ENCODE measurements at regions not wholly inside any gene's neighbourhood (a gene's known extent, or its start where the extent isn't known, plus 50 kb on each side); places are given as distances from the start of the nearest gene placed in this dataset.

GRCh38 chr11:82676483-82677094 lies 57.1 kb downstream of the FAM181B start:
- Histone ChIP-seq H4K20me1 (no peaks in the 10 kb centered on the region), H3K36me3 (no peaks in the 10 kb centered on the region), H3K4me1 (peaks cover 0 to 18% (median 0%) of the 10 kb centered on the region in 10 experiments; a peak in 3 of 20 replicates), H3K9ac (no peak overlapping the region), H3K4me2 (no peak overlapping the region), H3K27me3 (no peaks in the 10 kb centered on the region), H3K27ac (no peak overlapping the region), H3K9me3 (replicated peaks in 1 of 11) (peaks cover 0 to 6% (median 3%) of the 10 kb centered on the region in 11 experiments; a peak in 12 of 22 replicates), H3K4me3 (no peak overlapping the region)
- no peak for TF ChIP-seq Cebpa-rat (IDR thresholded peaks at IDR 0.05)

- no peak overlapping the region for H3K9ac ChIP-seq
- no peak overlapping the region for H3K4me3 ChIP-seq
- H4K20me1 ChIP-seq: no peaks in the 10 kb centered on the region
- H3K4me2 ChIP-seq: no peak overlapping the region
- H3K4me1 ChIP-seq: peaks cover 0 to 18% (median 0%) of the 10 kb centered on the region in 10 experiments; a peak in 3 of 20 replicates
- H3K27me3 ChIP-seq: no peaks in the 10 kb centered on the region
- no peaks in the 10 kb centered on the region for H3K9me3 ChIP-seq (replicated peaks in 1 of 11)
- H3K27ac ChIP-seq: no peak overlapping the region
- H3K36me3 ChIP-seq: no peaks in the 10 kb centered on the region
- TF ChIP-seq Cebpa-rat (IDR thresholded peaks at IDR 0.05): no peak
Measured at GRCh38 chr11:82675838-82676237, 57.8 kb downstream of the FAM181B start.

GRCh38 chr11:82673631-82674030 lies 60.0 kb downstream of the FAM181B start:
- peaks cover 0 to 5% (median 0%) of the 10 kb centered on the region in 11 experiments; a peak in 1 of 22 replicates for H3K9me3 ChIP-seq (replicated peaks in 1 of 11)
- no peak overlapping the region for H3K9ac ChIP-seq
- H3K4me2 ChIP-seq: peak overlapping the region in 1 of 11 experiments; percentile 11; a peak in 1 of 22 replicates
- no peaks in the 10 kb centered on the region for H4K20me1 ChIP-seq
- H3K4me3 ChIP-seq: no peak overlapping the region
- no peaks in the 10 kb centered on the region for H3K27me3 ChIP-seq
- no peak for TF ChIP-seq Cebpa-rat (IDR thresholded peaks at IDR 0.05)
- H3K4me1 ChIP-seq: peaks cover 0 to 18% (median 0%) of the 10 kb centered on the region in 10 experiments; a peak in 3 of 20 replicates
- H3K27ac ChIP-seq: no peak overlapping the region
- no peaks in the 10 kb centered on the region for H3K36me3 ChIP-seq

- Histone ChIP-seq H3K27me3 (no peaks in the 10 kb centered on the region), H3K9ac (no peak overlapping the region), H3K4me3 (no peak overlapping the region), H3K36me3 (no peaks in the 10 kb centered on the region), H3K9me3 (replicated peaks in 1 of 11) (peaks cover 0 to 5% (median 0%) of the 10 kb centered on the region in 11 experiments; a peak in 1 of 22 replicates), H3K4me1 (peaks cover 0 to 18% (median 0%) of the 10 kb centered on the region in 10 experiments; a peak in 3 of 20 replicates), H4K20me1 (no peaks in the 10 kb centered on the region), H3K4me2 (no peak overlapping the region), H3K27ac (no peak overlapping the region)
- no peak for TF ChIP-seq Cebpa-rat (IDR thresholded peaks at IDR 0.05)
Measured at GRCh38 chr11:82671451-82671850, 62.2 kb downstream of the FAM181B start.

GRCh38 chr11:82663535-82663934 lies 70.1 kb downstream of the FAM181B start:
- Histone ChIP-seq H3K36me3 (no peaks in the 10 kb centered on the region), H3K9ac (no peak overlapping the region), H3K4me1 (peaks cover 0 to 10% (median 0%) of the 10 kb centered on the region in 10 experiments; a peak in 8 of 20 replicates), H3K4me2 (peak overlapping the region in 4 of 11 experiments; percentile 25 to 38 (median 33); a peak in 5 of 22 replicates), H3K4me3 (no peak overlapping the region), H4K20me1 (no peaks in the 10 kb centered on the region), H3K27me3 (no peaks in the 10 kb centered on the region), H3K27ac (peak overlapping the region in 2 of 11 experiments; percentile 9 to 39; a peak in 1 of 22 replicates), H3K9me3 (replicated peaks in 1 of 11) (no peaks in the 10 kb centered on the region)
- TF ChIP-seq Cebpa-rat (IDR thresholded peaks at IDR 0.05): no peak

GRCh38 chr11:82653752-82654151 lies 79.9 kb downstream of the FAM181B start:
- H3K9ac ChIP-seq: no peak overlapping the region
- no peak overlapping the region for H3K4me2 ChIP-seq
- H4K20me1 ChIP-seq: no peaks in the 10 kb centered on the region
- no peaks in the 10 kb centered on the region for H3K9me3 ChIP-seq (replicated peaks in 1 of 11)
- no peaks in the 10 kb centered on the region for H3K4me1 ChIP-seq
- no peak overlapping the region for H3K27ac ChIP-seq
- H3K36me3 ChIP-seq: no peaks in the 10 kb centered on the region
- H3K27me3 ChIP-seq: no peaks in the 10 kb centered on the region
- TF ChIP-seq Cebpa-rat (IDR thresholded peaks at IDR 0.05): no peak
- H3K4me3 ChIP-seq: no peak overlapping the region

- Histone ChIP-seq H3K4me1 (no peaks in the 10 kb centered on the region; a peak in 2 of 20 replicates), H3K27me3 (no peaks in the 10 kb centered on the region), H3K9ac (no peak overlapping the region), H3K9me3 (replicated peaks in 1 of 11) (peaks cover 4 to 15% (median 11%) of the 10 kb centered on the region in 11 experiments; a peak in 16 of 22 replicates), H4K20me1 (no peaks in the 10 kb centered on the region), H3K4me2 (no peak overlapping the region), H3K4me3 (no peak overlapping the region), H3K27ac (no peak overlapping the region), H3K36me3 (no peaks in the 10 kb centered on the region)
- no peak for TF ChIP-seq Cebpa-rat (IDR thresholded peaks at IDR 0.05)
Measured at GRCh38 chr11:82639251-82639650, 94.4 kb downstream of the FAM181B start.

GRCh38 chr11:82636615-82637014 lies 97.0 kb downstream of the FAM181B start:
- no peak overlapping the region for H3K9ac ChIP-seq
- no peak overlapping the region for H3K4me3 ChIP-seq
- H3K4me2 ChIP-seq: peak overlapping the region in 2 of 11 experiments; percentile 8 to 33; a peak in 1 of 22 replicates
- no peaks in the 10 kb centered on the region for H4K20me1 ChIP-seq
- H3K4me1 ChIP-seq: peaks cover 0 to 19% (median 5%) of the 10 kb centered on the region in 10 experiments; a peak in 11 of 20 replicates
- TF ChIP-seq Cebpa-rat (IDR thresholded peaks at IDR 0.05): no peak; a peak in 1 of 22 replicates
- 0 out of 22 replicates have a peak overlapping the region, but pooled peaks of 1 of the 11 experiments have one; percentile 8 for H3K27ac ChIP-seq
- no peaks in the 10 kb centered on the region for H3K36me3 ChIP-seq
- peaks cover 4 to 15% (median 11%) of the 10 kb centered on the region in 11 experiments; a peak in 16 of 22 replicates for H3K9me3 ChIP-seq (replicated peaks in 1 of 11)
- no peaks in the 10 kb centered on the region for H3K27me3 ChIP-seq

- no peak overlapping the region for H3K9ac ChIP-seq
- no peak overlapping the region for H3K4me3 ChIP-seq
- no peak overlapping the region for H3K27ac ChIP-seq
- H3K9me3 ChIP-seq (replicated peaks in 1 of 11): peaks cover 5 to 19% (median 12%) of the 10 kb centered on the region in 11 experiments; a peak in 18 of 22 replicates
- H3K36me3 ChIP-seq: no peaks in the 10 kb centered on the region
- no peaks in the 10 kb centered on the region for H4K20me1 ChIP-seq
- H3K27me3 ChIP-seq: no peaks in the 10 kb centered on the region
- H3K4me1 ChIP-seq: peaks cover 0 to 20% (median 6%) of the 10 kb centered on the region in 10 experiments; a peak in 11 of 20 replicates
- no peak overlapping the region for H3K4me2 ChIP-seq
- no peak for TF ChIP-seq Cebpa-rat (IDR thresholded peaks at IDR 0.05)
Measured at GRCh38 chr11:82634091-82634490, 99.6 kb downstream of the FAM181B start.

All from BLaER1 treated with 17β-estradiol and CSF1 and Interleukin-3, amounts not matched to agents 10 nM and 100 nM (cell line).